ENCODE measurements at regions not wholly inside any gene's neighbourhood (a gene's known extent, or its start where the extent isn't known, plus 50 kb on each side); places are given as distances from the start of the nearest gene placed in this dataset.

- TF ChIP-seq POLR2AphosphoS5 (IDR thresholded peaks at IDR 0.05; ENCODE audit: low read depth) (no peak), GABPA (IDR thresholded peaks at IDR 0.05; ENCODE audit: low read depth) (no peak)
- TF ChIP-seq, protein P1, sequence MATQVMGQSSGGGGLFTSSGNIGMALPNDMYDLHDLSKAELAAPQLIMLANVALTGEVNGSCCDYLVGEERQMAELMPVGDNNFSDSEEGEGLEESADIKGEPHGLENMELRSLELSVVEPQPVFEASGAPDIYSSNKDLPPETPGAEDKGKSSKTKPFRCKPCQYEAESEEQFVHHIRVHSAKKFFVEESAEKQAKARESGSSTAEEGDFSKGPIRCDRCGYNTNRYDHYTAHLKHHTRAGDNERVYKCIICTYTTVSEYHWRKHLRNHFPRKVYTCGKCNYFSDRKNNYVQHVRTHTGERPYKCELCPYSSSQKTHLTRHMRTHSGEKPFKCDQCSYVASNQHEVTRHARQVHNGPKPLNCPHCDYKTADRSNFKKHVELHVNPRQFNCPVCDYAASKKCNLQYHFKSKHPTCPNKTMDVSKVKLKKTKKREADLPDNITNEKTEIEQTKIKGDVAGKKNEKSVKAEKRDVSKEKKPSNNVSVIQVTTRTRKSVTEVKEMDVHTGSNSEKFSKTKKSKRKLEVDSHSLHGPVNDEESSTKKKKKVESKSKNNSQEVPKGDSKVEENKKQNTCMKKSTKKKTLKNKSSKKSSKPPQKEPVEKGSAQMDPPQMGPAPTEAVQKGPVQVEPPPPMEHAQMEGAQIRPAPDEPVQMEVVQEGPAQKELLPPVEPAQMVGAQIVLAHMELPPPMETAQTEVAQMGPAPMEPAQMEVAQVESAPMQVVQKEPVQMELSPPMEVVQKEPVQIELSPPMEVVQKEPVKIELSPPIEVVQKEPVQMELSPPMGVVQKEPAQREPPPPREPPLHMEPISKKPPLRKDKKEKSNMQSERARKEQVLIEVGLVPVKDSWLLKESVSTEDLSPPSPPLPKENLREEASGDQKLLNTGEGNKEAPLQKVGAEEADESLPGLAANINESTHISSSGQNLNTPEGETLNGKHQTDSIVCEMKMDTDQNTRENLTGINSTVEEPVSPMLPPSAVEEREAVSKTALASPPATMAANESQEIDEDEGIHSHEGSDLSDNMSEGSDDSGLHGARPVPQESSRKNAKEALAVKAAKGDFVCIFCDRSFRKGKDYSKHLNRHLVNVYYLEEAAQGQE (IDR thresholded peaks at IDR 0.05; ENCODE audit: insufficient replicate concordance, low read depth): no peak
- TF ChIP-seq, protein P2, sequence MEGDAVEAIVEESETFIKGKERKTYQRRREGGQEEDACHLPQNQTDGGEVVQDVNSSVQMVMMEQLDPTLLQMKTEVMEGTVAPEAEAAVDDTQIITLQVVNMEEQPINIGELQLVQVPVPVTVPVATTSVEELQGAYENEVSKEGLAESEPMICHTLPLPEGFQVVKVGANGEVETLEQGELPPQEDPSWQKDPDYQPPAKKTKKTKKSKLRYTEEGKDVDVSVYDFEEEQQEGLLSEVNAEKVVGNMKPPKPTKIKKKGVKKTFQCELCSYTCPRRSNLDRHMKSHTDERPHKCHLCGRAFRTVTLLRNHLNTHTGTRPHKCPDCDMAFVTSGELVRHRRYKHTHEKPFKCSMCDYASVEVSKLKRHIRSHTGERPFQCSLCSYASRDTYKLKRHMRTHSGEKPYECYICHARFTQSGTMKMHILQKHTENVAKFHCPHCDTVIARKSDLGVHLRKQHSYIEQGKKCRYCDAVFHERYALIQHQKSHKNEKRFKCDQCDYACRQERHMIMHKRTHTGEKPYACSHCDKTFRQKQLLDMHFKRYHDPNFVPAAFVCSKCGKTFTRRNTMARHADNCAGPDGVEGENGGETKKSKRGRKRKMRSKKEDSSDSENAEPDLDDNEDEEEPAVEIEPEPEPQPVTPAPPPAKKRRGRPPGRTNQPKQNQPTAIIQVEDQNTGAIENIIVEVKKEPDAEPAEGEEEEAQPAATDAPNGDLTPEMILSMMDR (IDR thresholded peaks at IDR 0.05; ENCODE audit: insufficient read depth, low read length): no peak
Observed at GRCh38 chr1:193416226-193417024, 230.0 kb upstream of the B3GALT2 start.

Measured in HL-60 (cell line).